A549 (cell line): ENCODE measurements at regions not wholly inside any gene's neighbourhood (a gene's known extent, or its start where the extent isn't known, plus 50 kb on each side); places are given as distances from the start of the nearest gene placed in this dataset.

Experiments used
- EP300 ChIP-seq, 2 experiments: fragments of >200 bp; sonication (Bioruptor Twin); formaldehyde crosslinking; IDR thresholded peaks; 2 replicates in 1 of 2; 3 replicates in 1 of 2; pipeline ENCODE4 v1.6.1; 2016 to 2017
- FOSB ChIP-seq: fragments of 250-450 bp; sonication (Bioruptor Pico); IDR thresholded peaks from 2 replicates; pipeline ENCODE4 v1.5.0; 2020; ENCODE audit warnings: mild to moderate bottlenecking, moderate library complexity
- MAFK ChIP-seq: fragments of 450-650 bp; IDR thresholded peaks from 2 replicates; pipeline ENCODE4 v1.6.1; 2014; ENCODE audit not compliant: partially characterized antibody
- POLR2A ChIP-seq: IDR thresholded peaks from 2 replicates; pipeline ENCODE4 v1.6.1; 2012; ENCODE audit warnings: mild to moderate bottlenecking, low read length
- RCOR1 ChIP-seq: fragments of 150-350 bp; IDR thresholded peaks from 2 replicates; pipeline ENCODE4 v1.6.1; 2014; ENCODE audit warnings: antibody characterized with exemption, low read length, low read depth
- SMC3 ChIP-seq: fragments of >200 bp; sonication (Bioruptor Twin); formaldehyde crosslinking; IDR thresholded peaks from 3 replicates; pipeline ENCODE4 v1.6.1; 2018; ENCODE audit warnings: inconsistent platforms
- ZNF302 ChIP-seq: fragments of 250-450 bp; sonication (Bioruptor Pico); IDR thresholded peaks from 2 replicates; pipeline ENCODE4 v1.9.0; 2021; ENCODE audit warnings: inconsistent platforms, mild to moderate bottlenecking, moderate library complexity
- TF ChIP-seq, protein P1 (sequence below): fragments of 250-450 bp; sonication (Bioruptor Pico); IDR thresholded peaks from 2 replicates; pipeline ENCODE4 v1.5.0; 2021; ENCODE audit warnings: mild to moderate bottlenecking, moderate library complexity, borderline replicate concordance
- TF ChIP-seq, protein P2 (sequence below): fragments of >200 bp; sonication (Bioruptor Twin); formaldehyde crosslinking; IDR thresholded peaks from 3 replicates; pipeline ENCODE4 v1.5.1; 2016

DNA sequence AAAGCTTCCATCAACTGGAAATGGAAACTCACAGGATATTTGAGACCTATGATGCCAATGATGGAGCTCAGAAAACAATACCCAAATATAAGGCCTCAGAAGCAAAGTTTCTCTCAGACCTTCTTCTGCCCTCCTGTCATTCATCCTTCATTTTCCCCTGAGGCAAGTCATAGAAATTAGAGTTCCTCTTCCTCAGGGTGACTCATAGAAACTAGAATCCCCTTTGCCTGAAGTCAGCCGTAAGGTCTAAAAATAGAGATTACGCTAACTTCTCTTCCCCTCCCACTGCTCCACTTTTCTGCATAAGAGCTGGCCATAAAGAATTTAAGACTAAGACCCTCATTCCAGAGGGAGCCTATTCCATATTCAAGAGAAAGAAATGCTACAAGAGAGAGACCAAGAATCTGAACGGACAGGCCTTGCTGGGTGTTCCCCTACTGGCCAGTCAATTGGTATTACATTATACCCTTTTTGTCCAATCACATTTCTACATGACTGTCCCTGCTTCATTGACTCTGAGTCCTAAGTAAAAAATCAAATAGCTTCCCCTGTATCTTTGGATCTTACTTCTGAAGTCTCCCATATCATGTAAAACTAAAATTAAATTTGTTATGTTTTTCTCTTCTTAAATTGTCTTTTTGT, 994.9 kb downstream of the ADGRL2 start:
- TF ChIP-seq SMC3 (no peak), POLR2A (no peak), MAFK (no peak), FOSB (no peak), RCOR1 (no peak), ZNF302 (CRISPR knock-in tag) (no peak), EP300 (IDR thresholded peaks at IDR 0.05) (no peak)
- TF ChIP-seq, protein P1, sequence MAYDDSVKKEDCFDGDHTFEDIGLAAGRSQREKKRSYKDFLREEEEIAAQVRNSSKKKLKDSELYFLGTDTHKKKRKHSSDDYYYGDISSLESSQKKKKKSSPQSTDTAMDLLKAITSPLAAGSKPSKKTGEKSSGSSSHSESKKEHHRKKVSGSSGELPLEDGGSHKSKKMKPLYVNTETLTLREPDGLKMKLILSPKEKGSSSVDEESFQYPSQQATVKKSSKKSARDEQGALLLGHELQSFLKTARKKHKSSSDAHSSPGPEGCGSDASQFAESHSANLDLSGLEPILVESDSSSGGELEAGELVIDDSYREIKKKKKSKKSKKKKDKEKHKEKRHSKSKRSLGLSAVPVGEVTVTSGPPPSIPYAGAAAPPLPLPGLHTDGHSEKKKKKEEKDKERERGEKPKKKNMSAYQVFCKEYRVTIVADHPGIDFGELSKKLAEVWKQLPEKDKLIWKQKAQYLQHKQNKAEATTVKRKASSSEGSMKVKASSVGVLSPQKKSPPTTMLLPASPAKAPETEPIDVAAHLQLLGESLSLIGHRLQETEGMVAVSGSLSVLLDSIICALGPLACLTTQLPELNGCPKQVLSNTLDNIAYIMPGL: no peak
- TF ChIP-seq, protein P2, sequence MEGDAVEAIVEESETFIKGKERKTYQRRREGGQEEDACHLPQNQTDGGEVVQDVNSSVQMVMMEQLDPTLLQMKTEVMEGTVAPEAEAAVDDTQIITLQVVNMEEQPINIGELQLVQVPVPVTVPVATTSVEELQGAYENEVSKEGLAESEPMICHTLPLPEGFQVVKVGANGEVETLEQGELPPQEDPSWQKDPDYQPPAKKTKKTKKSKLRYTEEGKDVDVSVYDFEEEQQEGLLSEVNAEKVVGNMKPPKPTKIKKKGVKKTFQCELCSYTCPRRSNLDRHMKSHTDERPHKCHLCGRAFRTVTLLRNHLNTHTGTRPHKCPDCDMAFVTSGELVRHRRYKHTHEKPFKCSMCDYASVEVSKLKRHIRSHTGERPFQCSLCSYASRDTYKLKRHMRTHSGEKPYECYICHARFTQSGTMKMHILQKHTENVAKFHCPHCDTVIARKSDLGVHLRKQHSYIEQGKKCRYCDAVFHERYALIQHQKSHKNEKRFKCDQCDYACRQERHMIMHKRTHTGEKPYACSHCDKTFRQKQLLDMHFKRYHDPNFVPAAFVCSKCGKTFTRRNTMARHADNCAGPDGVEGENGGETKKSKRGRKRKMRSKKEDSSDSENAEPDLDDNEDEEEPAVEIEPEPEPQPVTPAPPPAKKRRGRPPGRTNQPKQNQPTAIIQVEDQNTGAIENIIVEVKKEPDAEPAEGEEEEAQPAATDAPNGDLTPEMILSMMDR: no peak
